Thyroid gland (tissue), 4 donors: ENCODE measurements at regions not wholly inside any gene's neighbourhood (a gene's known extent, or its start where the extent isn't known, plus 50 kb on each side); places are given as distances from the start of the nearest gene placed in this dataset.

Experiments
- DNase-seq, 2 donors: peaks; one replicate each; pipeline ENCODE4 v3.0.0-alpha.2; 2019
- H3K27ac ChIP-seq, 3 donors: fragments of 200-600 bp; sonication (generic); 1 replicate in 2 of 3; 2 replicates in 1 of 3; pipeline ENCODE4 v1.5.1; 2016 to 2019; ENCODE audit warnings: mild to moderate bottlenecking in 1 of 3, moderate library complexity in 1 of 3
- H3K27me3 ChIP-seq: fragments of 200-600 bp; sonication (generic); one replicate; pipeline ENCODE4 v1.5.1; 2019
- H3K36me3 ChIP-seq, 2 donors: fragments of 200-600 bp; sonication (generic); one replicate each; pipeline ENCODE4 v1.5.1; 2016 to 2019
- H3K4me1 ChIP-seq, 2 donors: fragments of 200-600 bp; sonication (generic); one replicate each; pipeline ENCODE4 v1.5.1; 2017 to 2019
- H3K4me3 ChIP-seq, 3 donors: fragments of 200-600 bp; sonication (generic); replicated peaks in 1 of 3; 1 replicate in 2 of 3; 2 replicates in 1 of 3; pipeline ENCODE4 v1.5.1; 2016; ENCODE audit warnings: mild to moderate bottlenecking in 1 of 3
- H3K9me3 ChIP-seq: fragments of 200-600 bp; sonication (generic); one replicate; pipeline ENCODE4 v1.5.1; 2017
- POLR2A ChIP-seq, 2 donors: fragments of 450-650 bp; IDR thresholded peaks; one replicate each; pipeline ENCODE4 v1.6.1; 2017; ENCODE audit warnings: antibody characterized with exemption in 2 of 2, mild to moderate bottlenecking in 2 of 2, moderate library complexity in 1 of 2
- WGBS, 2 donors: methylation state at CpG; one replicate each; pipeline ENCODE4 v1.1.5; 2017; 5-methylcytosine and 5-hydroxymethylcytosine counted together
- intact Hi-C: fragments of 100-400 bp; cut with DNase I; formaldehyde crosslinking; loops from one replicate; pipeline ENCODE4 v1.15.1; 2023
- TF ChIP-seq, protein P1 (sequence below), 6 experiments: fragments of 200-600 bp in 3 of 6; fragments of 450-650 bp in 3 of 6; sonication (generic) in 3 of 6; IDR thresholded peaks; one replicate each; pipeline ENCODE4 v1.5.1; 2016 to 2019; ENCODE audit warnings: antibody characterized with exemption in 6 of 6, mild to moderate bottlenecking in 2 of 6, inconsistent platforms in 1 of 6, moderate library complexity in 1 of 6

DNA sequence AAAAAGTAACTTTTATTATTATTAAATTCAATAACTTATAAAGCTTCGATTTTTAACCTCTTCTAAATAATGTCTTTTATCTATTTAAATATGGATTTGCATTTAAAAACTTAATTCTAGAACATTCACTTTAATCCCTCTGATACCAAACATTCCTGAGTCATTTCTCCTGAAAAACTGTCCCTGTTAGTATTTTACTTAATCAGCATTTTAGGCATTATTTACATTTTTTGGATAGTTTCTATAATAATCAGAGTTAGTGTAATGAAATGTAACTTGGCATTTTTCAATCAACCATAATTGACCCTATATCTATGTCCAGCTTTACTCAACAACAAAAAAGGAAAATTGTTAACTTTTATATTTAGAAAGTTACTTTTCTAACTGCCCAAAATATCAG lies 428.1 kb downstream of the PCDH17 start:
- no peak for DNase-seq
- no peaks in the 10 kb centered on the region for H3K27me3 ChIP-seq
- no peak overlapping the region for H3K4me3 ChIP-seq
- H3K27ac ChIP-seq, result no peak overlapping the region
- intact Hi-C loops, result no loop called here
- no peaks in the 10 kb centered on the region for H3K36me3 ChIP-seq
- H3K9me3 ChIP-seq, result no peaks in the 10 kb centered on the region
- H3K4me1 ChIP-seq, result no peaks in the 10 kb centered on the region
- 73 to 79% methylated on average over 1 of the region's 1 CpG for WGBS, 2 donors
- TF ChIP-seq, protein P1, sequence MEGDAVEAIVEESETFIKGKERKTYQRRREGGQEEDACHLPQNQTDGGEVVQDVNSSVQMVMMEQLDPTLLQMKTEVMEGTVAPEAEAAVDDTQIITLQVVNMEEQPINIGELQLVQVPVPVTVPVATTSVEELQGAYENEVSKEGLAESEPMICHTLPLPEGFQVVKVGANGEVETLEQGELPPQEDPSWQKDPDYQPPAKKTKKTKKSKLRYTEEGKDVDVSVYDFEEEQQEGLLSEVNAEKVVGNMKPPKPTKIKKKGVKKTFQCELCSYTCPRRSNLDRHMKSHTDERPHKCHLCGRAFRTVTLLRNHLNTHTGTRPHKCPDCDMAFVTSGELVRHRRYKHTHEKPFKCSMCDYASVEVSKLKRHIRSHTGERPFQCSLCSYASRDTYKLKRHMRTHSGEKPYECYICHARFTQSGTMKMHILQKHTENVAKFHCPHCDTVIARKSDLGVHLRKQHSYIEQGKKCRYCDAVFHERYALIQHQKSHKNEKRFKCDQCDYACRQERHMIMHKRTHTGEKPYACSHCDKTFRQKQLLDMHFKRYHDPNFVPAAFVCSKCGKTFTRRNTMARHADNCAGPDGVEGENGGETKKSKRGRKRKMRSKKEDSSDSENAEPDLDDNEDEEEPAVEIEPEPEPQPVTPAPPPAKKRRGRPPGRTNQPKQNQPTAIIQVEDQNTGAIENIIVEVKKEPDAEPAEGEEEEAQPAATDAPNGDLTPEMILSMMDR (IDR thresholded peaks at IDR 0.05), result no peak

DNA sequence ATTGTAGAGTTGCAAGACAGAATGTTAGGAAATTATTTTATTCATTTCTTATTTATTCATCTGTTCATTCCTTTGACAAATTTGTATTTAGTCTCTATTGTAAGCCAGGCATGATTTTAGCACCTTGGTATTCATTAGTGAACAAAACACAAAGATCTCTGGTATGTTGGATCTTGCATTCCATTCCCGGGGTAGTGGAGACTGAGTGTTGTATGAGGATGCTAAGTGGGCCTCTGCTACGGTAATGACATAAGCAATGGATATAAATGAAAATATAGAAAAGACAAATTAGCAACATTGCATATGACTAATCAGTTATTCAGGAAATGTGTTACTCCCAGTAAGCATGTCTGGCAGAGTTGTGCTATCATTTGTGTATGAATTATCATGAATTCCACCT lies 449.3 kb downstream of the PCDH17 start:
- no peak for TF ChIP-seq POLR2A (IDR thresholded peaks at IDR 0.05)
- TF ChIP-seq, protein P1 (IDR thresholded peaks at IDR 0.05), result no peak
- DNase-seq, result no peak
- no peak overlapping the region for H3K4me3 ChIP-seq
- H3K27ac ChIP-seq, result no peak overlapping the region
- intact Hi-C loops, result no loop called here
- no peaks in the 10 kb centered on the region for H3K4me1 ChIP-seq
- H3K9me3 ChIP-seq, result no peaks in the 10 kb centered on the region
- no peaks in the 10 kb centered on the region for H3K27me3 ChIP-seq
- WGBS, 2 donors, result 55 to 69% methylated on average over 2 of the region's 2 CpGs
- H3K36me3 ChIP-seq, result no peaks in the 10 kb centered on the region

DNA sequence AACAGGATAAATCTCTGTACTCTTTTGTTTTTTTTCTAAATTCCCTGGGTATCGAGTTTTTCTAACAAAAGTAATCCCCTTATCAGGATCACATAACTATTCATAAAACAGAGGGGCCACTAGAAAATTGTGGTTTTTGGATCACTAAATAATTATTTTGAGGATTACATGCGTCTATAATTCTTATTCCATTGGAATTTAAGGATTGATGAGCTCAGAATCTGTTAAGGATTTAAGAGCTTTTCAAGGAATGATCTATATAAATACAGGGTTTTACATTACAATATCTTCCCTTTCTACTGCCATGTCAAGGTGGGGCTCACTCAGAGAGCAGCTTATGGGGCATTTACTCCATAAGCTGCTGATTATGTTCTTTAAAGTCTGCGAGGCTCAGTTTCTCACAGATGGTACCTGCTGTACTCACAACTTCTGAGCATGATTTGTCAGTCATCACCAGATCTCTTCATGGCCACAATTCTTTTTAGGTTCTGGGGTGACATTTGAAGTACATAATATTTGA lies 449.8 kb downstream of the PCDH17 start:
- H3K27ac ChIP-seq, result no peak overlapping the region
- 88 to 90% methylated on average over 3 of the region's 3 CpGs for WGBS, 2 donors
- no peaks in the 10 kb centered on the region for H3K9me3 ChIP-seq
- H3K27me3 ChIP-seq, result no peaks in the 10 kb centered on the region
- H3K4me3 ChIP-seq, result no peak overlapping the region
- DNase-seq, result no peak
- no peaks in the 10 kb centered on the region for H3K4me1 ChIP-seq
- intact Hi-C loops, result no loop called here
- H3K36me3 ChIP-seq, result no peaks in the 10 kb centered on the region
- no peak for TF ChIP-seq POLR2A (IDR thresholded peaks at IDR 0.05)
- TF ChIP-seq, protein P1 (IDR thresholded peaks at IDR 0.05), result no peak

DNA sequence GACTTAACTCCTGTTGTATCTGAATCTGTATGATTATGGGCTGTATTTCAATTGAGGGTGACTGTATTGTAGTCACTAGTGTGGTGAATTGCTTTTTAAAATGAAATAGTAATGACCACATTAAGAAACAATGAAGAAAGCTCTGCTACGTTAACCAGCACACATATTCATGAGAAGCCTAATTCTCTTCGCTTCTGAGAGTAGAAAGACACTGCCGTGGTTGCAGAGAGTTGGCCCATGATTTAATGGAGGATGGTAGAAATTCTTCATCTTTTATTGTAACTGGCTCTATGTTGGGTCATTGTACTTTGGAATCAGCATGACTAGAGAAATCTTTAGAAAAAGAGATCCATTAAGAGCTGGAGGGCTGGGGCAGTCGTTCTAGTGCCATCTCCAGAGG lies 451.5 kb downstream of the PCDH17 start:
- intact Hi-C loops, result no loop called here

DNA sequence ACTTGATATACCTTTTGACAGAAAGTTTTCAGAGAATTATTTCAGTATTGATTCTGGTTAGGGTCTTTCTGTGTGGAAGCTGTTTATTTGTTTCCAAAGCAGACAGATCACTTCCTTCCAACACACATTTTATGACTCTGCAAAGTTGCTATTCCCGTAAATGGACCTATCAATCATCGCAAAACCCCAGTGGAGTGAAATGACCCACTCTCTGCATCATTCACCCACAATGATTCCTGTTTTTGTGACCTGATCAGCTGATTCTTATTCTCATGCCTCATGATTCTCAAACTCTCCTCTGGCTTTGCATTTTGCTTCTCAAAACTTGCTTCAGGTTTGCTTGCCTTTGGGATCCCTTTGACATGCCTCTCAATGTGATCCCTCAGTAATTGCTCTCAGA lies 453.7 kb downstream of the PCDH17 start:
- TF ChIP-seq, protein P1 (IDR thresholded peaks at IDR 0.05), result no peak
- TF ChIP-seq POLR2A (IDR thresholded peaks at IDR 0.05), result no peak
- no peak overlapping the region for H3K4me3 ChIP-seq
- no peaks in the 10 kb centered on the region for H3K9me3 ChIP-seq
- no peaks in the 10 kb centered on the region for H3K36me3 ChIP-seq
- no peaks in the 10 kb centered on the region for H3K27me3 ChIP-seq
- H3K4me1 ChIP-seq, result no peaks in the 10 kb centered on the region
- intact Hi-C loops, result no loop called here
- DNase-seq, result no peak
- no peak overlapping the region for H3K27ac ChIP-seq
- WGBS, 2 donors, result 85 to 93% methylated on average over 2 of the region's 2 CpGs

More for the DNA sequence above, 451.5 kb downstream of the PCDH17 start:
- Histone ChIP-seq H3K4me1 (no peaks in the 10 kb centered on the region), H3K36me3 (no peaks in the 10 kb centered on the region), H3K4me3 (no peak overlapping the region), H3K27ac (no peak overlapping the region), H3K9me3 (no peaks in the 10 kb centered on the region), H3K27me3 (no peaks in the 10 kb centered on the region)
- no peak for DNase-seq
- no peak for TF ChIP-seq POLR2A (IDR thresholded peaks at IDR 0.05)
- TF ChIP-seq, protein P1 (IDR thresholded peaks at IDR 0.05), result no peak
- 75 to 80% methylated on average over 4 of the region's 4 CpGs for WGBS, 2 donors
